GM19035 (cell line): ENCODE measurements at regions not wholly inside any gene's neighbourhood (a gene's known extent, or its start where the extent isn't known, plus 50 kb on each side); places are given as distances from the start of the nearest gene placed in this dataset.
"Not testable (repeated sequence)": the region's sequence is repeated elsewhere in the genome, so short reads cannot be mapped to it uniquely, and the experiment has no call there.

ENCODE experiments used
- ATAC-seq: cut with Tn5 transposase; IDR thresholded peaks from one replicate; pipeline ENCODE4 v1.9.1; 2021; ENCODE audit not compliant: unreplicated experiment

DNA sequence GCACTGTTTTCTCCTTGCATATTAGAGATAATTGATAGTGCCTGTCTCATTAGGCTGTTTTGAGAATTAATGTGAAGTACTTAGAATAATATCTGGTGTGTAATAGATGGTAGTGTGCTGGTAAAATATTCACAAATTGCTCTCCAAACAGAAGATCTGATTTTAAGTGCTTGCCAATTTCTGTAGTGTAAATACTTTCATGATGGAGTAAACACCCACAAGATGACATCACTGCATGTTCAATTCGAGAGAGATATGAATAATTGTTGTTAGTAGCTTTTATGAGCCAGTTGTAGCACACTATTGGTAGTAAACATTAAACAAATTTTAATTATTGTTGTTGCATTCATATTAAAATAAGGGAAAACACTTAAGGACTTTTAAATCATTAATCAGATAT is 392.3 kb upstream of the RIOK2 start:
- ATAC-seq, result no peak

DNA sequence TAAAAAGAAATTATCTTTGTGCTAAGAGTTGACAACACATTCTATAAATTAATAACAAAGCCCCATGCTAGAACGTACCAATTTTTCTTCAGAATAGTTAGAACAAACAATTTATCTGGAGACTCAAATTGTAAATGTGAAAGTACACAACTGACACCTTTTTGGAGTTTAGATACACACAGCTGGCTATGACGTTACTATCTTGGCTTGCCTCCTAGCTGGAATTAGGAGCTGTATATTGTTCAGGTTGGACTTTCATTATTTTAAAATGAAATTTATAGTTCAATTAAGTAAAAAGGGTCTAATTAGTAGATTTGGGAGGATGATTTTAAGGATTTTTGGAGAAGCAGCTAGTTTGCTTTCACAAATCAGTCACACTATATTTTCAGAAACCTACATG is 393.9 kb upstream of the RIOK2 start:
- ATAC-seq, result no peak

DNA sequence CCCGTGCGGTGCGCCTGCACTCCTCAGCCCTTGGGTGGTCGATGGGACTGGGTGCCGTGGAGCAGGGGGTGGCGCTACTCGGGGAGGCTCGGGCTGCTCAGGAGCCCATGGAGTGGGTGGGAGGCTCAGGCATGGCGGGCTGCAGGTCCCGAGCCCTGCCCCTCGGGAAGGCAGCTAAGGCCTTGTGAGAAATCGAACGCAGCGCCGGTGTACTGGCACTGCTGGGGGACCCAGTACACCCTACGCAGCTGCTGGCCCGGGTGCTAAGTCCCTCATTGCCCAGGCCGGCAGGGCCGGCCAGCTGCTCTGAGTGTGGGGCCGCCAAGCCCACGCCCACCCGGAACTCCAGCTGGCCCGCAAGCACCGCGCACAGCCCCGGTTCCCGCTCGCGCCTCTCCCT is 396.9 kb upstream of the RIOK2 start:
- ATAC-seq, result not testable (repeated sequence)

DNA sequence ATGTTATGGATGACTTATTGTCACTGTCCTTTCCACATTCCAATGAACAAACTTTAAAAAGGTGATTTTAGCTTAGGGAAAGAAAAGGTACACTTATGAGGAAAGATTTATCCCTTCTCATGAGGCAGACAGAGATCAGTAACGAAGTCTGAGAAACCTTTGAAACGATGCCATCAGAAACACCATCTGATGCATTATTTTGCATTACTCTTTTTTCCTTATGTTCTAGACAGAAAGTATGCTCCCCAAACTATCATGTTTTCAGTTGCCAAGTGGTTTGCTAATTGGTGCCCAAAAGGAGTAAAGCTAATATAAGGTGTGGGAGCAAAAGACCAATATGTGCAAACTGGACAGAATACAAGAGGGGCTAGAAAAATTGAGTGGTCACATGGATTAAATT is 397.7 kb upstream of the RIOK2 start:
- no peak for ATAC-seq

DNA sequence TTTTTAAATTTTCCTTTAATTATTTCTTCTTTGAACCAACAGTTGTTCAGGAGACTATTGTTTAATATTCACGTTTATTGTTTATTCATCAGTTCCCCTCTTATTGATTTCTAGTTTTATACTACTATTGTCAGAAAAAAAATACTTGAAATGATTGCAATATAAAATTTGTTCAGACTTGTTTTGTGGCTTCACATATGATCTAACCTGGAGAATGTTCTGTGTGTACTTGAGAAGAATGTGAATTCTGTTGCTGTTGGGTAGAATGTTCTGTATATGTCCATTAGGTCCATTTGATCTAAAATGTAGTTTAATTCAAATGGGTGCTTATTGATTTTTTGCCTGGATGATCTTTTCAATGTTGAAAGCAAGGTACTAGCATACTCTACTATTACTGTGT is 408.7 kb upstream of the RIOK2 start:
- ATAC-seq, result no peak

DNA sequence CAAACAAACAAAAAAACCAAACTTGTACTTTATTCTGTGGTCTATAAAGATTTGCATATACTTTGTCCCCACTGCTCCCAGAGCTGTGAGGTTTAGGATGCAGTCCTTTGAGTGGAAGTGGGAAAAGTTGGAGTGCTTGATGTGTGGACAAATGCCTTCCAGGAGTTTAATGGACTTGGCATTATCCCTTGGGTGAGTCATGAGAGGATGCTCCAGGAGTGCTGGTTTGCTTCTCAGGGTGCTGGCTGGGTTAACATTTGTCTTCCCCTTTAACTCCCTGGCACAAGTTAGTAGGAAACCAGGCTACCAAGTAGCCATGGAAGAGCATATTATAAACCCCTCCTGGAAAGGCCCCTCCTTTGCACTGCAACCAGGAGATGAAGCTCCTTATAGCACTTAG is 417.4 kb upstream of the RIOK2 start:
- no peak for ATAC-seq

DNA sequence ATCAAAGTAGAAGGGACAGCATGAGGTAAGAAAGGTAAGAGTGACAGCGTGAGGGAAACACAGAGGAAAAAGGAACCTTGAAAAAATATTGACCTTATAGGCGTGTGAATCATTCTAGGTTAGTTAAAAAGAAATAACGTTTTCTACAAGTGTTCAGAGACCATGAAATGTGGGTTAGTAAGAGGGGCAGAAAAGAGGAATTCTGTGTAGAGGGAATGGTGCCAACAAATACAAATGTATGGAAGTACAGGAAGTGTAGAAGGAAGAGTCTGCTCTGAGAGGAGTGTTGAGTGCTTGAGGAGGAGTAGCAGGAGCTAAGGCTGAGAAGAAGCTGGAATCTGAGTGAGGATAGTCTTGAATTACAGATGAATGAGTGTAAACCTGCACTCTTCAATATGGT is 418.6 kb upstream of the RIOK2 start:
- ATAC-seq, result no peak

DNA sequence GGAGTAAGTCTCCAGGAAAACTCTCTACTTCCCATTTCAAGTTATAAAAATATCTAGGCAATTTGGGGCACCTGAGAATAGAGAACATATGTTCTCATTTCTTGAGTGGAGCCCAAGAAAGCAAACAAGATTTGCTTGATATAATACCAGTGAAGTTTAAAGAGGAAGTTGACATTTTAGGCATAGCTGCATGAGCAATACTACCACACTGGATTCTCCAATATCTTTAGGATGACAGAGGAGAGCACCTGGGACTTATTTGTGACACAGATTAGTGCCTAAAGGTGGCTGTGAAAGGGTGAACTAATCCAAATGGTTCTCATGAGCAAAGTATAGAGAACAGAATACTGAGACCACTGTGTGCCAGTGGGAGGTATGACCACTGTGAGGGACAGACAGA is 423.5 kb upstream of the RIOK2 start:
- ATAC-seq, result no peak

DNA sequence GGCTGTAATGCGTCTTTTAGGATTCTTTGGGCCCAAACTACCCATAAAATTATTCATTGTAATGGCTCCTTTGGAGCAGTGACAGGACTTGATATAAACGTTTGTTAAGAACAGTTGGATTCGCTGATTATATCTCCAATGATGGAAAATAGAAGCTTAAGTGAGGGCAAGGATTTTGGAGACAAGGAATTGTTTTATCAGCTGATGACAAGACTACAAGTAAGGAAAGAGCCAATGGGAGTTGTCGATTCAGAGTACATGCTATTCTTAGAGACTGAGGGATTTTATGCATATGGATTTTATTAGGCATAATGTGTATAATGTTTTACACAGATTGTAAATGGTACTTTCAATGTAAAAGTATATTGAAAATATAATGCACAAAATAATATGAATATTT is 425.5 kb upstream of the RIOK2 start:
- ATAC-seq, result no peak

DNA sequence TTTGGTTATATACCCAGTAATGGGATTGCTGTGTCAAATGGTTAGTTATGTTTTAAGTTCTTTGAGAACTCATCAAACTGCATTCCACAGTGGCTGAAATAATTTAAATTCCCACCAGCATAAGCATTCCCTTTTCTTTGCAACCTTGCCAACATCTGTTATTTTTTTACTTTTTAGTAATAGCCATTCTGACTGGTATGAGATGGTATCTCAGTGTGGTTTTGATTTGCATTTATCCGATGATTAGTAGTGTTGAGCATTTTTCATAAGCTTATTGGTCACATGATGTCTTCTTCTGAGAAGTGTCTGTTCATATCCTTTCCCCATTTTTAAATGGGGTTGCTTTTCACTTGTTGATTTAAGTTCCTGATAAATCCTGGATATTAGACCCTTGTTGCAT is 435.7 kb upstream of the RIOK2 start:
- ATAC-seq, result no peak

DNA sequence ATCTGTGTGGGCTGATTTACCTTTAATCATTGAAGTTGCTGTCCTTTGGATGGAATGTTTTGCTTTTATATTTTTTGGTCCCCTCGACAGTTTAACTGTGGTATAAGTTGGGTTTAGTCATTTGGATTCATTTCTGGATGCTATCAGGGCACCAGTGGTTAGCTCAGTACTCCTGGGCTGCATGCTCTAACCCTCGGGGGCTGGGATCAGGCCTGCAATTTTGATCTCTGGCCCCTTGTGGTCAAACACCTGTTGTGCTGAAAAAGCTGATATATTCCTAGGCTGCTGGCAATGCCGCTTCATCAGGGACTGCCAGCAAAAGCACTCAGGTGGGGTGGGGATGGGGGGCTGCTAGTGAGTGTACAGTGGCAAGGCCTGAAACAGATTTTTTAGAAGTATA is 440.4 kb upstream of the RIOK2 start:
- ATAC-seq, result no peak

DNA sequence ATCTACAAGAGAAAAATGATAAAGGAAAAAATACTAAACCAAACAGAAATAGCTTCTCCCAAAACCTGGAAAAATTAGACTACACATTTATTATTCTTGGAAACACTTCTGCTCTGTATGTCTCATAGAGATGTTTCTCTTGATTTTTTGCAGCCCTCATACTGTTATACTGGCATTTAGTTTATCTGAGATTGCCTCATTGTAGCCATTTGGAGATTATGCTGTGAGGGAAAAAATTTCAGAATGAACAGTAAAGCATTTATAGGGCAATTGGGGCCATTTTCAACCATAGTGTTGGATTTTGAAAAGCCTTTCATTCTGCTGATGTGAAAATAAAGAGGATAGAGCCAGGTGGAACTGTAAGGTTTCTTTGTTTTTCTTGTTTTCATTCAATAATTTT is 441.8 kb upstream of the RIOK2 start:
- no peak for ATAC-seq

DNA sequence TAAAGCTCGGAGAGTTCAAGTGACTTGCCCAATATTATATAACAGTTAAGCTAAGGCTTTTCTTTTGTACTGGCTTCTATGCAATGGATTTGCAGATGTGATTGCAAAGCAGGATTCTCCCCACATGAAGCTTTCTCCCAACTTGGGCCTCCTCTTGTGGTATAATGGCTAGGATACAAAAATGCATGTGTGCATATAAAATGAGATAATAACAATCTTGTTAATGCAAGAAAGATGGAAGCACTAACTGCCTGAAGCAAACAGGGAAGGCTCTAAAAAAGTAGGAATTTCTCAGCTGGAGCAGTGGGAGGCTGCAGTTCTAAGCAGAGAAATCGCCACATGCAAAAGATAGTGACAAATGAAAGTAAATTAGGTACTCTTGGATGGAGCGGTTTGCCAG is 444.2 kb upstream of the RIOK2 start:
- no peak for ATAC-seq

DNA sequence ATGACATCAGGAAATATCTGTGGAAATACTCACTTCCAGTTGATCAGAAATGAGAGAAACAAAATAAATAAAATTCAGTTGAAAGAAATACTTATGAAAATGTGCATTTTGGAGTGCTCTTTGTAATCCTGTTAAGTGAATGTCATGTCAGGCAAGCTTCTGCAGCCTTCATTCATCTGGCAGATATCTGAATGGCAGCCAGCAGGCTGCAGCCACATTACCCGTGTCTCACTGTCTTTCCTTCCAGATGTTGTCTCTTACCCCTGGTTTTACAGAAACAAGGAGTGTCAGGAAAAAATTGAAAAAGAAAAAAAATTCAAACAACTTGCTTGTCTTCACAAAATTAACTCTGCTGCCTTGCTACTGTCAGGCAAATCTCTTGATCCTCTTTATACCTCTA is 445.0 kb upstream of the RIOK2 start:
- ATAC-seq, result no peak

DNA sequence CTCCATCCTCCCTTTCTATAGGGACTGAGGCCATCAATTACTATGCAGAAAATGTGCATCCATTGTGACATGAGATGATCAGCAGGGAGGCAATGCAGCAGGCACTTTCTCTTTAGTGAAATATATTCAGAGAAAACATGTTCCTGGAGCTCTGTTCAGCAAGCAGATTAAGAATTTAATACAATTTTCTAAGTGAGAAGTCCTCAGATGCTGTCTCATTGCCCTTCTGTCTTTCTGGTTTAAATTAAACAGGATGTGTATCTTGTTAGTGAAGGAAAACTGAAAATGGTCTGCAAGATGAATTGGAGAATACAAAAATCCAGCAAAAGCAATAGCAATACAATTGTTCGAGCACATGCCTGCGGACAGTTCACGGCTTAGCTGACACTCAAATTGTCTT is 445.8 kb upstream of the RIOK2 start:
- ATAC-seq, result no peak

DNA sequence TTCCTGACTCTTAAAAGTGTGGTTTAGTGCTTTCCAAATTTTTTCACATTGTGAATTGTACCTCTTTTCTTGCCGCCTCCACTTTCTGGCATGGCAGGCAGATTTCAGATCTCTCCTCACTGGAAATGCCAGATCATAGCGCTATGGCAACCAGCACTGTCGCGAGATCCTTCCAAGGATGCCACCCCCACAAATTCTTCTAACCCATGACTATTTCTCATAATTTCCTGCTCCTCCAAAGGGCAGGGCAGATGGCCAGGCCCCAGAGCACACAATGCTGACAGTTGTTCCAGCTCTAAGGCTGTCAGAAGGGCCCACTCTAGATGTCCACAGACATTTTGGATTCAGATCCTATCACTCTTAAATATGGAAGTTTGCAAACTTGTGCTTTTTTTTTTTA is 446.2 kb upstream of the RIOK2 start:
- no peak for ATAC-seq

DNA sequence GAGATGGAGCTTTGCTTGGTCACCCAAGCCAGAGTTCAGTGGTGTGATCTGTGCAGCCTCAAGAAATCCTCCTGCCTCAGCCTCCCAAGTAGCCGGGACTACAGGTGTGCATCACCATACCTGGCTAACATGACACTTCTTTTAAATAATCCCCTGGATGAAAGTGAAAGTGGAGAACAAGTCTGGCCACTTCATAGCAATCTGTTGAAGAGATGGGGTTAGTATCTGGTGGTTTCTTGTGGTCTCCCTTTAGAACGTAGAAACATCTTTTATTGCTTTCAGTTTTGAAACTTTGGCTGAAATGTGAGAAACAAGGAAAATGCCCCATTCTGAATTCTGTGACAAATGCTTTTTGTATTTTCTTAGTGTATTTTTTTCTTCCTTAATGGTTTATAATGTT is 452.5 kb upstream of the RIOK2 start:
- ATAC-seq, result no peak

DNA sequence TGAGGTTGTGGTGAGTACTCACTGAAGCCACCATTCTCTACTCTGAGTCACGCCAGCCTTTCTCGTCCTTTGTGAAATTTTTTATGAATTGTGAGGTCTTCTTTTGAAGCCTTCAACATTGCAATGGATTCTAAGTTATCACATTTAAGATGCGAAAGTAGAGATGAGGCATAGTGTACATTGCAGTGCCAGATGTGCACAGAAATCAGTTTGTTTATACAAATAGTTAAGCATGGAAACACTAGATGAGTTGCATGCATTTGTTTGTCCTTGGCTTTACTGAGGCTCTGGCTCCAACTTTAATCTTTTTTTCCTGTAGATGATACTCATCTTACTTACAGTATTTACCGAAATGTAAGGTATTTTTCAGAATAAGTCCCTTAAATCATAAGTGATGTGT is 453.7 kb upstream of the RIOK2 start:
- ATAC-seq, result no peak

DNA sequence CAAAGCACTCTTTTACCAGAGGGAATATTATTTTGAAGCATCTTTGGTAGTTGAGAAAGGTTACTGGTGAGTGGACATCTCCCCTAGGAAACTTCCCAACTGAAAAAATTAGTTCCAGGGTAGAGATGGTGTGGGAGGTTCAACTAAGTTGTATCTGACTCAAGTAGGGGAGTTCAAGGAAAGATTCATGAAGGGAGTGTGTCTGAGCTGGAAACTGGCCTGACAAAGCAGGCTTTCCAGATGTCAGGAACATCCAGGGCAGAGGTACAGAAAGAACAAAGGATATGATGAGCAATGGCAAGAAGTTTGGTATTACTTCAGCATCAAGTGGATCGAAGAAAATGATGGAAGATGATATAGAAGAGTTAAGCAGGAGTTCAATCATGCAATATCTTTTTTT is 458.0 kb upstream of the RIOK2 start:
- ATAC-seq, result no peak

DNA sequence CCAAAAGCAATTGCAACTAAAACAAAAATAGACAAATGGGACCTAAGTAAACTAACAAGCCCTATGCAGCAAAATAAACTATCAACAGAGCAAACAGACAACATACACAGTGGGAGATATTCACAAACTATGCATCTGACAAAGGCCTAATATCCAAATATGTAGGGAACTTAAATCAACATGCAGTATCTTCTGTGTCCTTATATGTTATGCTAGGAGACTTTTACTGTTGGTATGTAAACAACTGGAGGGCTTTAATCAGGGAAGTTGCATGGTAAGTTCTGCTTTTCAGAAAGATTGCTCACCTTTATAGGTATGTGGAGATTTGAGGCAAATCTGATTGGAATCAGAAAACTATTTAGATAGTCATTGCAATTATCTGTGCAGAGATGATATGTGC is 461.2 kb upstream of the RIOK2 start:
- no peak for ATAC-seq

DNA sequence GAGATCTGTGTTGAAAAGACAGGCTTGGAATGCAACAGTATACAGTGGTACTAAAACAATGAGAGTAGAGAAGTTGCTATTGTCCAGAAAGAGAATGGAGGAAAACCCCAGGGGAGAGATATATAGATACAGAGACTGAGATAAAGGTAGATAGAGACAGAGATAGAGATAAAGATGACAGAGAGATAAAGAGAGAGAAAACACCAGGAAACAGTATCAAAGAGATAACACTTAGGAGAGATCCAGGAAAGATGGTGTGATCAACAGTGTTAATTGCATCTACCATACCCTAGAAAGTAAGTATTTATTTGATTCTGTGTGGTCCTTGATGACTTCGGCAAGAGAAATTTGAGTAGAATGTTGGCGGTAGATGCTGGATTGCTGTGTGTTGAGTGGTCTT is 461.8 kb upstream of the RIOK2 start:
- ATAC-seq, result no peak

DNA sequence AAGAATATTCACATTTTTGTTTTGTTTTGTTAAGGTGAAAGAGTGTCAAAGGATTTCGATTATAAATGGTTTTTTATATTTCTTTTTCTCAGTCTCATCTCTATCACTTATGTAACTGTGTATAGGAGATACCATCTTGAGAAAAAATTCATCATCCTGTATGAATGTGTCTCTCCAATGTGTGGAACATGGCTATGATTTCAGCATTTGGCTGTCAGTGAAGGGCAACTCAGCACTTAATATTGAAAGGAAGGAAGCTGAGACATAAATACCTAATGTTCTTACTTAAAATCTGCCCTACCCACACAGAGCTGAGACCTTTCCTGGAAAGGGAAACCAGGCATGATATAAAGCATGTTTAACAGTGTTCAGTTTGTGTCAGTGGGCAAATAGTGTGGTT is 474.2 kb upstream of the RIOK2 start:
- ATAC-seq, result no peak

DNA sequence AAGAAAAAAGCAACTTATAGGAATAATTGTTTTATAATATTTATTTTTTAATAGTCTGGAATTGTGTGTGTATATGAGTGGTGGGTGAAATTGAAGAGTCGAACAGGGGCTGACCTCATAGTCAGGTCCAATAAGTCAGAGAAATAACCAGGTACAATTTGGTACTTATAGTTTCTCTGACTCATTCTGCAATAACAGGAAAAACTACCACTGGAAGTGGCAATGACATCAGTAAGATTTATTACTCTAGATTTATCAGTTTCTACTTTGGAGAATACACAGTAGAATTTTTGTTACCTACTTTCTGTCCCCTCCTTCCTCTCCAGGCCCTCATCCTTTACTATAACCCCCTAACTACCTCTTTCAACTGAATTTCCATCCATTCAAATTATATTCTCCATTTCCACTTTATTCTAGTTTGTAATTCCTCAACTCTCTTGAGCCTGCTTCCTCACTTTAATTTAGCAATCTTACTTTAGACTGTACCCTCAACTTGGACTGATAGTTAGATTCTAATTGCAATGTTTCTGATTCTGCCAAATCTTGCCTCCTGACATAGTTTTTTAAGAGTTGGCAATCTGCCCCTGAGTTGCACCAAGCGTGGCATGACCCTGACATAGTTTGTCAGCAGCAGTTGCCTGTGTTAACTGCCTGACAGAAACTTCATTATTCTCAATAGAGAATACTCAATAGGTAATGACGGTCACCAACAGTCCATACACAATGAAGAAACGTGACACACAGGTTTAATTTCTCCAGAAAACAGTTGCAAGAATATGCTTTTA is 475.3 kb upstream of the RIOK2 start:
- no peak for ATAC-seq

DNA sequence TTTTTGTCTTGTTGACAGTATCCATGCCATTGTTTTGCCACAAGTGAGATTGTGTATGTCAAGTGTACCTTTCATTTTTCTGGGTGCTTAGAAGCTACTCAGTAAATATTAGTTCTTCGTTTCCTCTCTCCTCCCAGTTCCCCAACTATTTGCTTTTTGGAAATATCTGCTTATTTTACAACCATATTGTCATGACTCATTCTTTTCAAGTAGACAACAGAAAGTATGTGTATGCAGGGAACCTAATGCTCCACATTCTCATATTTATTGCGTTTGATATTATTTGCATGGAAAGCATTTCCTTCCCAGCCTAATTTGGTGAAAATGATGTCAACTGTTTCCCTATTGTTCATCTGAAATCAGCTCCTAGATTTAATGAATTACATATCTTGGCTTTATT is 483.7 kb upstream of the RIOK2 start:
- no peak for ATAC-seq
